HEK293 (cell line): ENCODE measurements at regions not wholly inside any gene's neighbourhood (a gene's known extent, or its start where the extent isn't known, plus 50 kb on each side); places are given as distances from the start of the nearest gene placed in this dataset.

Source experiments
- CTCF ChIA-PET: fragments of 350-600 bp; formaldehyde crosslinking; extraction: SDS; loops from one replicate; lab custom pipeline; 2021; ENCODE audit warnings: antibody characterized with exemption; lab: Yijun Ruan, JAX
- POLR2A ChIA-PET: fragments of 300-600 bp; formaldehyde crosslinking; extraction: SDS; loops from one replicate; lab custom pipeline; 2020; ENCODE audit warnings: antibody characterized with exemption, inconsistent platforms; lab: Yijun Ruan, JAX
- H3K27ac ChIP-seq: fragments of 200-500 bp; sonication (Bioruptor generic); 2 replicates; pipeline ENCODE4 v1.5.1; 2014; ENCODE audit warnings: low read depth, low read length, control low read depth, inconsistent platforms; ENCODE audit errors: extremely low read depth
- H3K36me3 ChIP-seq, 2 experiments: fragments of 200-500 bp in 1 of 2; sonication (Bioruptor generic) in 1 of 2; 1 replicate in 1 of 2; 2 replicates in 1 of 2; pipeline ENCODE4 v1.5.1; 2014 to 2017; ENCODE audit warnings: inconsistent platforms in 2 of 2, low read length in 2 of 2; ENCODE audit not compliant: control insufficient read depth in 2 of 2, insufficient read depth in 1 of 2
- H3K4me1 ChIP-seq: fragments of 200-500 bp; sonication (Bioruptor generic); 2 replicates; pipeline ENCODE4 v1.5.1; 2014; ENCODE audit warnings: mild to moderate bottlenecking, low read length, inconsistent platforms; ENCODE audit not compliant: control insufficient read depth, insufficient read depth
- H3K4me3 ChIP-seq: 2 replicates; pipeline ENCODE4 v1.5.1; 2011; ENCODE audit warnings: low read depth, mild to moderate bottlenecking, control low read depth, low read length, moderate library complexity
- H3K9me3 ChIP-seq: fragments of 200-500 bp; sonication (Bioruptor generic); 2 replicates; pipeline ENCODE4 v1.5.1; 2014; ENCODE audit warnings: low read depth, low read length, inconsistent platforms; ENCODE audit not compliant: control insufficient read depth, insufficient read depth
- BCL11B ChIP-seq: fragments of 450-650 bp; formaldehyde crosslinking; IDR thresholded peaks from 2 replicates; pipeline ENCODE4 v1.5.1; 2016; ENCODE audit warnings: low read depth, missing biosample characterization, missing genetic modification characterization
- GFI1B ChIP-seq: fragments of 450-650 bp; formaldehyde crosslinking; IDR thresholded peaks from 2 replicates; pipeline ENCODE4 v1.5.1; 2016; ENCODE audit warnings: missing biosample characterization, missing genetic modification characterization
- GLIS1 ChIP-seq: fragments of 450-650 bp; formaldehyde crosslinking; IDR thresholded peaks from 2 replicates; pipeline ENCODE4 v1.5.1; 2016; ENCODE audit warnings: missing biosample characterization, missing genetic modification characterization
- INSM2 ChIP-seq: fragments of 450-650 bp; formaldehyde crosslinking; IDR thresholded peaks from 2 replicates; pipeline ENCODE4 v1.5.1; 2016; ENCODE audit warnings: missing biosample characterization, missing genetic modification characterization
- KLF10 ChIP-seq: fragments of 450-650 bp; IDR thresholded peaks from 2 replicates; pipeline ENCODE4 v1.5.1; 2018; ENCODE audit warnings: missing biosample characterization, mild to moderate bottlenecking, missing genetic modification characterization
- KLF16 ChIP-seq: fragments of 450-650 bp; formaldehyde crosslinking; IDR thresholded peaks from 2 replicates; pipeline ENCODE4 v1.5.1; 2017; ENCODE audit warnings: missing biosample characterization, missing genetic modification characterization
- MYNN ChIP-seq: fragments of 450-650 bp; formaldehyde crosslinking; IDR thresholded peaks from 2 replicates; pipeline ENCODE4 v1.5.1; 2016; ENCODE audit warnings: missing biosample characterization, missing genetic modification characterization, borderline replicate concordance
- OSR2 ChIP-seq: fragments of 450-650 bp; formaldehyde crosslinking; IDR thresholded peaks from 2 replicates; pipeline ENCODE4 v1.5.1; 2016; ENCODE audit warnings: missing biosample characterization, missing genetic modification characterization
- SALL2 ChIP-seq: fragments of 450-650 bp; formaldehyde crosslinking; IDR thresholded peaks from 2 replicates; pipeline ENCODE4 v1.5.0; 2017; ENCODE audit warnings: missing biosample characterization, mild to moderate bottlenecking, missing genetic modification characterization, borderline replicate concordance
- SP7 ChIP-seq: fragments of 450-650 bp; formaldehyde crosslinking; IDR thresholded peaks from 2 replicates; pipeline ENCODE4 v1.5.1; 2016; ENCODE audit warnings: missing biosample characterization, missing genetic modification characterization
- TCF7L2 ChIP-seq: IDR thresholded peaks from 2 replicates; pipeline ENCODE4 v1.6.1; 2011; ENCODE audit warnings: low read depth, mild to moderate bottlenecking, inconsistent platforms, low read length, moderate library complexity, borderline replicate concordance
- TSHZ1 ChIP-seq: fragments of 450-650 bp; formaldehyde crosslinking; IDR thresholded peaks from 2 replicates; pipeline ENCODE4 v1.5.1; 2016; ENCODE audit warnings: missing biosample characterization, missing genetic modification characterization, borderline replicate concordance
- YY2 ChIP-seq: fragments of 450-650 bp; formaldehyde crosslinking; IDR thresholded peaks from 2 replicates; pipeline ENCODE4 v1.5.1; 2016; ENCODE audit warnings: missing biosample characterization, missing genetic modification characterization
- ZFP69B ChIP-seq: fragments of 450-650 bp; formaldehyde crosslinking; IDR thresholded peaks from 2 replicates; pipeline ENCODE4 v1.5.1; 2016; ENCODE audit warnings: missing biosample characterization, missing genetic modification characterization
- ZNF138 ChIP-seq: fragments of 450-650 bp; formaldehyde crosslinking; IDR thresholded peaks from 2 replicates; pipeline ENCODE4 v1.5.1; 2016; ENCODE audit warnings: missing biosample characterization, missing genetic modification characterization, borderline replicate concordance
- ZNF174 ChIP-seq: fragments of 450-650 bp; formaldehyde crosslinking; IDR thresholded peaks from 2 replicates; pipeline ENCODE4 v1.5.0; 2017; ENCODE audit warnings: missing biosample characterization, mild to moderate bottlenecking, missing genetic modification characterization
- ZNF274 ChIP-seq, 2 experiments: fragments of 200-500 bp in 1 of 2; fragments of 450-650 bp in 1 of 2; sonication (Bioruptor generic) in 1 of 2; formaldehyde crosslinking in 1 of 2; IDR thresholded peaks; 2 replicates each; pipeline versions ENCODE4 v1.5.1 to v1.6.1; 2014 to 2016; ENCODE audit warnings: borderline replicate concordance in 1 of 2, inconsistent platforms in 1 of 2, low read length in 1 of 2, missing biosample characterization in 1 of 2, missing genetic modification characterization in 1 of 2
- ZNF354C ChIP-seq: fragments of 450-650 bp; formaldehyde crosslinking; IDR thresholded peaks from 2 replicates; pipeline ENCODE4 v1.5.1; 2016; ENCODE audit warnings: missing biosample characterization, missing genetic modification characterization, low read depth, borderline replicate concordance
- ZNF473 ChIP-seq: fragments of 450-650 bp; formaldehyde crosslinking; IDR thresholded peaks from 2 replicates; pipeline ENCODE4 v1.5.1; 2017; ENCODE audit warnings: missing biosample characterization, missing genetic modification characterization
- ZNF530 ChIP-seq: fragments of 450-650 bp; formaldehyde crosslinking; IDR thresholded peaks from 2 replicates; pipeline ENCODE4 v1.5.1; 2016; ENCODE audit warnings: low read depth, missing biosample characterization, missing genetic modification characterization
- ZNF555 ChIP-seq: fragments of 450-650 bp; formaldehyde crosslinking; conservative IDR thresholded peaks from 2 replicates; pipeline ENCODE4 v1.5.1; 2017; ENCODE audit warnings: missing biosample characterization, mild to moderate bottlenecking, missing genetic modification characterization, inconsistent platforms
- ZNF629 ChIP-seq: fragments of 450-650 bp; formaldehyde crosslinking; IDR thresholded peaks from 2 replicates; pipeline ENCODE4 v1.5.1; 2017; ENCODE audit warnings: missing biosample characterization, missing genetic modification characterization
- ZNF660 ChIP-seq: fragments of 450-650 bp; IDR thresholded peaks from 2 replicates; pipeline ENCODE4 v1.5.1; 2018; ENCODE audit warnings: missing biosample characterization, mild to moderate bottlenecking, missing genetic modification characterization
- ZNF664 ChIP-seq: fragments of 450-650 bp; formaldehyde crosslinking; IDR thresholded peaks from 2 replicates; pipeline ENCODE4 v1.5.1; 2016; ENCODE audit warnings: missing biosample characterization, missing genetic modification characterization
- ZNF670 ChIP-seq: fragments of 450-650 bp; formaldehyde crosslinking; IDR thresholded peaks from 2 replicates; pipeline ENCODE4 v1.5.1; 2016; ENCODE audit warnings: missing biosample characterization, missing genetic modification characterization, low read depth
- ZNF701 ChIP-seq: fragments of 450-650 bp; formaldehyde crosslinking; IDR thresholded peaks from 2 replicates; pipeline ENCODE4 v1.5.1; 2016; ENCODE audit warnings: missing biosample characterization, missing genetic modification characterization
- ZNF76 ChIP-seq: fragments of 450-650 bp; formaldehyde crosslinking; IDR thresholded peaks from 2 replicates; pipeline ENCODE4; 2016; ENCODE audit warnings: low read depth, missing biosample characterization, missing genetic modification characterization, borderline replicate concordance
- ZNF830 ChIP-seq: fragments of 450-650 bp; IDR thresholded peaks from 2 replicates; pipeline ENCODE4 v1.5.0; 2018; ENCODE audit warnings: missing biosample characterization, missing genetic modification characterization, low read depth, mild to moderate bottlenecking, moderate library complexity
- ZNF843 ChIP-seq: fragments of 450-650 bp; formaldehyde crosslinking; IDR thresholded peaks from 2 replicates; pipeline ENCODE4 v1.5.1; 2016; ENCODE audit warnings: missing biosample characterization, missing genetic modification characterization

GRCh38 chr4:79502081-79502480, 94.1 kb upstream of the GK2 start (continued):
- TF ChIP-seq ZNF274 (IDR thresholded peaks at IDR 0.05; ENCODE audit: low read length) (no peak), ZNF274 (tag by site-specific recombination; IDR thresholded peaks at IDR 0.05; ENCODE audit: borderline replicate concordance) (no peak), OSR2 (no peak)

DNA sequence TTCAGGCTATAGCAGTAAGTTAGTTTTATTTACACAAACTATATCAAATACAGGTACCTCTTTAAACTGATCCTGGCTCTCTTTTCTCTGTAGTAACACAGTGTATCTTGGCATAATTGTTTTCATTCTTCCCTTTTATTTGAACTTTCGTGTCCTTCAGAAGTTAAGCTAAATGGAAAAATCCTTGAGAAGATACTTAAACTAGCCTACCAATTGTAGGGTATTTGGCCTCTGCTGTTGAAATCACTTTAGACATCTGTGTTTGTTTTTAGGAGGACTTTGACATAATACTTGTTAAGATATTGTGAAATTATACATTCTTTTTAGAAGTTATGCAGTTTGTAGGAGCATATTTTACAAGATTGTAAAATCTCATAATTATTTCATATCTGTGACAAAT, 90.3 kb upstream of the GK2 start:
- ChIA-PET CTCF (no interaction called here), POLR2A (no interaction called here)
- no peaks in the 10 kb centered on the region for H3K4me1 ChIP-seq
- no peak overlapping the region for H3K27ac ChIP-seq
- H3K4me3 ChIP-seq, result no peak overlapping the region
- no peaks in the 10 kb centered on the region for H3K36me3 ChIP-seq
- H3K9me3 ChIP-seq, result no peaks in the 10 kb centered on the region
- no peak for TF ChIP-seq KLF16
- no peak for TF ChIP-seq ZFP69B (tag by site-specific recombination)
- TF ChIP-seq BCL11B (tag by site-specific recombination), result no peak
- no peak for TF ChIP-seq ZNF664 (tag by site-specific recombination)
- TF ChIP-seq ZNF174, result no peak
- no peak for TF ChIP-seq ZNF701 (tag by site-specific recombination)
- TF ChIP-seq ZNF830 (tag by site-specific recombination), result no peak
- TF ChIP-seq SALL2 (tag by site-specific recombination), result no peak
- no peak for TF ChIP-seq KLF10 (tag by site-specific recombination)

- TF ChIP-seq ZNF76 (tag by site-specific recombination) (no peak), GFI1B (tag by site-specific recombination) (no peak), ZNF354C (no peak), ZNF555 (tag by site-specific recombination) (no peak), ZNF629 (tag by site-specific recombination) (no peak), MYNN (no peak), ZNF138 (no peak), INSM2 (tag by site-specific recombination) (no peak), ZNF473 (no peak)
- ChIA-PET POLR2A (no interaction called here), CTCF (no interaction called here)
- Histone ChIP-seq H3K4me3 (no peak overlapping the region), H3K27ac (no peak overlapping the region), H3K4me1 (no peaks in the 10 kb centered on the region), H3K36me3 (no peaks in the 10 kb centered on the region), H3K9me3 (no peaks in the 10 kb centered on the region)
Measured at GRCh38 chr4:79497001-79497400, 89.0 kb upstream of the GK2 start.

DNA sequence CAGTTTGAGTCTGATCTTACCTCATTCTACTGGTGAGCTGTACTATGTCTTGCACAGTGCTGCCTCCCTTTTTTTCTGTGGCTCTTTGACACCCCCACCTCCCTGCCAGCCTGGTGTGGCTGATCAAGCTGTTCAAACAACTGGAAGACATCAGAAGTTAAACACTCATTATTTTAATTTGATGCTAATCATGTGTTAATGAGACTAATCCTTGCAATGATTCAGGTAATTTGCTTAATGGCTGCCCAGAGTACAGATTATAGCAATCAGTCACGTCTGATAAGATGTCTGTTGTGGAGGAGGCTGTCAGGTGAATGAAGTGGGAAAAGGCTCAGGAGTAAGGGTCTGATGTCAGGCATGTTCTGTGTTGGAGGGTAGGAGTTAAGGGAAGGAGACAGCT, 87.4 kb upstream of the GK2 start:
- H3K9me3 ChIP-seq, result no peaks in the 10 kb centered on the region
- H3K36me3 ChIP-seq, result no peaks in the 10 kb centered on the region
- ChIA-PET CTCF (no interaction called here), POLR2A (no interaction called here)
- H3K27ac ChIP-seq, result no peak overlapping the region
- no peak overlapping the region for H3K4me3 ChIP-seq
- no peaks in the 10 kb centered on the region for H3K4me1 ChIP-seq
- TF ChIP-seq TCF7L2, result no peak
- no peak for TF ChIP-seq GLIS1 (tag by site-specific recombination)
- no peak for TF ChIP-seq ZNF274 (IDR thresholded peaks at IDR 0.05; ENCODE audit: low read length)
- TF ChIP-seq ZNF274 (tag by site-specific recombination; IDR thresholded peaks at IDR 0.05; ENCODE audit: borderline replicate concordance), result no peak
- no peak for TF ChIP-seq ZNF843 (tag by site-specific recombination)
- TF ChIP-seq ZNF660 (tag by site-specific recombination), result no peak
- TF ChIP-seq ZNF530, result no peak
- no peak for TF ChIP-seq TSHZ1 (tag by site-specific recombination)
- no peak for TF ChIP-seq SP7 (tag by site-specific recombination)
- TF ChIP-seq YY2 (tag by site-specific recombination), result no peak
- no peak for TF ChIP-seq ZNF670
